ENCODE measurements at regions not wholly inside any gene's neighbourhood (a gene's known extent, or its start where the extent isn't known, plus 50 kb on each side); places are given as distances from the start of the nearest gene placed in this dataset.
"Not testable (repeated sequence)": the region's sequence is repeated elsewhere in the genome, so short reads cannot be mapped to it uniquely, and the experiment has no call there.

DNA sequence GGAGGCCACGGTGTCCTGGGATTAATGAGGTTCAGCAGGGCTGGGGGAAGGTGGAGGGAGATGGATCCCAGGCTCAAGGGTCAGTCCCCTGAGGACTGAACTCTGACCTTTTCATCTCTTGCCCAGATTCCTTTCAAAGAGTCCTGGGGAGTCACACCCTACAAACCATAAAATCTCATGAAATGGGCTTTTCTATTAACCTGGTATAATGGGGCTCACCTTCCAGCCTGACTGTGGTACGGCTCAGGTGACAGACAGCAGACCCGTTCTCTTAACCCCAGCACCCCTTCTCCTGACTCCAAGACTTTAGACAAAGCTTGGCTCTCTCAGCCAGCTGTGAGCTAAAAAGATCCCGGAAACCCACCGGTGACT, 268.2 kb downstream of the ADGRD1 start:
- H3K4me1 Mint-ChIP-seq = peaks cover 21% of the 10 kb centered on the region
- ATAC-seq = no peak
- peak overlapping the region; percentile 33 to 58 for H3K4me3 Mint-ChIP-seq
- H3K27ac Mint-ChIP-seq = peak overlapping the region; percentile 59 to 91
- H3K9me3 Mint-ChIP-seq = no peaks in the 10 kb centered on the region
- DNase-seq = no peak
- H3K27me3 Mint-ChIP-seq = peaks cover 55% of the 10 kb centered on the region

DNA sequence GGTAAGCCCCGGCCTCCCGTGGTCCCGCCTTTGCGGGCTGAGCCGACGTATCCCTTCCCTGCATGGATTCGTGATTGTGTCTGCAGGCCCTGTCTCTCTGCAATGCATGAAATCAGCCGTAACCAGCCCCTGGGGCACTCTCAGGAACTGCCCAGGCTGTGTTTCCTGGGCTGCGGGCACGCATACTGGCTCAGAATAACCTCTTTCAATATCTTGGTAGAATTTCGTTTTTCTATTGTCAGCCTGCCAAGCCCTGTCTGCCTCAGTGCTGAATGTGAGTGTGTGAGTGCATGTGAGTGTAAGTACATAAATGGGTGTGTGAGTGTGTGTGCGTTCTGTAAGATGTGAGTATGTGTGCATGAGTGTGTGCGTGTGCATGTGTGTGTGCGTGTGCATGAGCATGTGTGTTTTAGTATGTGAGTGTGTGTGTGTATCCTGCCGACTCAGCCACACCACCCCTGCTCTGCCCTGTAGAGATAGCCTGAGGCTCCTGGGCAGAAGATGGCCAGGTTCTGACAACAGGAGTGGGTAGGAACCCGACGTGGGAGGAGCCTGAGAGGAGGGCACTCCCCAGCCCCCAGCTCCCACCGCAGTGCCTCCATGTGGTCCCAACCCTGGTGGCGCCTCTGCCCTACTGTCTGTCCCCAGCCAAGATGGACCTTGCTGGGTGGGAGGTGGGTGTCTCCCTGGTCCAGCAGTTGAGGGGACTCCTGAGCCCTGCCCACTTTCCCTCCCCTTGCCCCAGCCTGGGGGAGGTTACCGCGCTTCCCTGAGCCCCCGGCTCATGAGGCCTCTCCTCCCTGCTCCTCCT, 268.8 kb downstream of the ADGRD1 start:
- peaks cover 15% of the 10 kb centered on the region for H3K4me1 Mint-ChIP-seq
- DNase-seq = peak in 1 of 2 donors; percentile 60
- H3K27me3 Mint-ChIP-seq = peaks cover 49% of the 10 kb centered on the region
- ATAC-seq = peak; percentile 83
- H3K27ac Mint-ChIP-seq = peak overlapping the region; percentile 91 to 92
- H3K4me3 Mint-ChIP-seq = peak overlapping the region; percentile 33 to 58
- no peaks in the 10 kb centered on the region for H3K9me3 Mint-ChIP-seq

DNA sequence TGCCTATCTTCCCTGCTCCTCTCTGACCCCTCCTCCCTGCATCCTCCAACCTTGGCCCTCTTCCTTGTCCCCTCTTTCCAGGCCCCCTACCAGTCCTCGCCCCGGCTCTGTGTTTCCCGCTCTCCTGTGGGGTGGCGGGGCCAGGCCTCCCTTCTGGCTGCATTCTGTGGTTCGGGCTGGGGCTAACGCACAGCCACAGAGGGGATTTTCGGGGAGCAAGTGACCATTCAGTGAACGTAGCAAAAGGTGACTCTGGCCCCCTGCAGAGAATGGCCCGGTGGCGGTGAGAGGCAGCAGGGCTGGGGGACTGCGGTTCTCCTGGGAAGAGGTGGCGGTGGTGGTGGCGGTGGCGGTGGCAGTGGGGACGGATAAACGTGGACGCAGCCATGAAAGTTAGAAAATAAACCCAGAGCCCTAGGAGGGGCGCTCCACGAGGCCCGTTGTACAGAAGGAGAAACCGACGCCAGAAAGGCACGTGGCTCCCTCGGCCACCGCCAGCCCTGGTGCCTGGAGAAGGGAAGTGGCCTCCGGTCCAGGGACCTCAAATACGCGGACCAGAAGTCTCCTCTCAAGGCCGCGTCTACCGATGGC, 269.6 kb downstream of the ADGRD1 start:
- peak overlapping the region in 1 of 2 donors; percentile 92 for H3K27ac Mint-ChIP-seq
- no peaks in the 10 kb centered on the region for H3K9me3 Mint-ChIP-seq
- peaks cover 41% of the 10 kb centered on the region for H3K27me3 Mint-ChIP-seq
- peaks cover 15% of the 10 kb centered on the region for H3K4me1 Mint-ChIP-seq
- ATAC-seq (no peak), DNase-seq (no peak)
- H3K4me3 Mint-ChIP-seq = peak overlapping the region in 1 of 2 donors; percentile 21

DNA sequence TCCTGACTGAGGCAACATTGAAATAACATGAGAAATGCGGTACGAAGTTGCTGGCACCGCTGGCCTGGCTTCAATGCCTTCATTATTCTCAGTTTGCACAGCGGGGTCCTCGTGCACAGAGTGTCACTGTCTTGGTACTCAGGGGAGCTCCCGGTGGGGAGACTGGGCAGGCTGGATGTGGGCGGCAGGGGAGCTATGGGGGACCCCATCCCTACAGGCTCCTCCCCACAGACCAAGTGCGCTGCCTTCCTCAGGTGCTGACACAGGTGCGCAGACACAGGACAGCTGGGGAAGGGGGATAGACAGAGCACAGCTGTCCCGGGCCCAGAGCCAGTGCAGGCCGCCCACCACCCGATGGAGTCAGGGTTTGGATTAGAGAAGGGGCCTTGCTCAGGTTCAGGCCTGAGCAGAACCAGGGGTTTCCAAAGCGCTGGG, 270.1 kb downstream of the ADGRD1 start:
- DNase-seq (no peak), ATAC-seq (no peak)
- Mint-ChIP-seq H3K9me3 (no peaks in the 10 kb centered on the region), H3K4me1 (peaks cover 15% of the 10 kb centered on the region), H3K27ac (no peak overlapping the region), H3K4me3 (no peak overlapping the region), H3K27me3 (peaks cover 39% of the 10 kb centered on the region)

DNA sequence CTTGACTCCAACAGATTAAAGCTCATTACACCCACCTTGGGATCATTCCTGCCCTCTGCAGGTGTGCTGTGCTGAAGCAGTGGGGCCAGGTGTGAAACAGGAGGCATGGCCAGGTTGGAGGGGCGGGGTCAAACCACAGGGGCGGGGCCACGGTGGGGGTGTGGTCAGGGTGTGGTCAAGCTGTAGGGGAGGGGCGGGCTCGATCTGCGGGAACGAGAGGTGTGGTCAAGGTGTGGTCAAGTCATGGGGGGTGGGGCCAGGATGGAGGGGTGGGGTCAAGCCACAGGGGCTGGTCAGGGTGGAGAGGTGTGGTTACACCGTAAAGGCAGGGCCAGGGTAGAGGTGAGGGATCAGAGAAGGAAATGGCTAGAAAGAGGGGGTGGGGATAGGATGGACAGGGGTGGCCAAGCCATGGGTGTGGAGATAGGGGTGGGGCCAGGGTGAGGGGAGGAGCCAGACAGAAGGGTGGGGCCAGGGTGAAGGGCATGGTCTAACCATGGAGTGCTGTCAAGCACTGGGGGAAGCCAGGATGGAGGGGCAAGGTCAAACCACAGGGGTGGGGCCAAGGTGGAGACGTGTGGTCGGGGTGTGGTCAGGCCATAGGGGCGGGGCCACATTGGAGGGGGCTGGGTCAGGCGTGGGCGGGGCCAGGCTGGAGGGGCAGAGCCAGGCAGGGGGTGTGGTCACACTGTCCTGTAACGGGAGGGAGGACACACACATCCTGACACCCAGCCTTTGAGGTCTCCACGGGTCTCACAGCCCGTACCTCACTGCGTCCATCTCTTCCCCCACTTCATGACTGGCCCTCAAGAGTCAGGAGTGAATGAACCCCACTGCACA, 270.7 kb downstream of the ADGRD1 start:
- H3K27ac Mint-ChIP-seq, H3K9me3 Mint-ChIP-seq: not testable (repeated sequence)
- ATAC-seq = peak; percentile 37

DNA sequence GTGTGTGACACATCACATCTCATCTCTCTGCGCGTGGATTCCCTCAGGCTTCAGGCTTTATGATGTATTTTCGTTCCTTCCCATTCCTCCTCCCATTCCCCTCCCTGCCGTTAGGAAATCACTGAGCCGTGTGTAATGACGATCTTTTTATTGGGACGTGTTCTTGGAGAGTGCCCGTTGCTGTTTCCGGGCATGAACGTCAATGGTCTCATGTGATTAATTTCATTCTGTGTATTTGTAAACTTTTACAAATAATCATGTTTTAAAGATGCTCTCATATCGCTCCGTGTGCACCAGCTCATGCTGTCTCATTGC, 271.3 kb downstream of the ADGRD1 start:
- Mint-ChIP-seq H3K4me1 (peaks cover 21% of the 10 kb centered on the region), H3K27me3 (peaks cover 39% of the 10 kb centered on the region)
- not testable (repeated sequence) for ATAC-seq, H3K4me3 Mint-ChIP-seq, H3K9me3 Mint-ChIP-seq, DNase-seq, H3K27ac Mint-ChIP-seq

More for the DNA sequence above, 270.7 kb downstream of the ADGRD1 start:
- not testable (repeated sequence) for H3K4me3 Mint-ChIP-seq, DNase-seq
- Mint-ChIP-seq H3K27me3 (peaks cover 39% of the 10 kb centered on the region), H3K4me1 (peaks cover 15% of the 10 kb centered on the region)

DNA sequence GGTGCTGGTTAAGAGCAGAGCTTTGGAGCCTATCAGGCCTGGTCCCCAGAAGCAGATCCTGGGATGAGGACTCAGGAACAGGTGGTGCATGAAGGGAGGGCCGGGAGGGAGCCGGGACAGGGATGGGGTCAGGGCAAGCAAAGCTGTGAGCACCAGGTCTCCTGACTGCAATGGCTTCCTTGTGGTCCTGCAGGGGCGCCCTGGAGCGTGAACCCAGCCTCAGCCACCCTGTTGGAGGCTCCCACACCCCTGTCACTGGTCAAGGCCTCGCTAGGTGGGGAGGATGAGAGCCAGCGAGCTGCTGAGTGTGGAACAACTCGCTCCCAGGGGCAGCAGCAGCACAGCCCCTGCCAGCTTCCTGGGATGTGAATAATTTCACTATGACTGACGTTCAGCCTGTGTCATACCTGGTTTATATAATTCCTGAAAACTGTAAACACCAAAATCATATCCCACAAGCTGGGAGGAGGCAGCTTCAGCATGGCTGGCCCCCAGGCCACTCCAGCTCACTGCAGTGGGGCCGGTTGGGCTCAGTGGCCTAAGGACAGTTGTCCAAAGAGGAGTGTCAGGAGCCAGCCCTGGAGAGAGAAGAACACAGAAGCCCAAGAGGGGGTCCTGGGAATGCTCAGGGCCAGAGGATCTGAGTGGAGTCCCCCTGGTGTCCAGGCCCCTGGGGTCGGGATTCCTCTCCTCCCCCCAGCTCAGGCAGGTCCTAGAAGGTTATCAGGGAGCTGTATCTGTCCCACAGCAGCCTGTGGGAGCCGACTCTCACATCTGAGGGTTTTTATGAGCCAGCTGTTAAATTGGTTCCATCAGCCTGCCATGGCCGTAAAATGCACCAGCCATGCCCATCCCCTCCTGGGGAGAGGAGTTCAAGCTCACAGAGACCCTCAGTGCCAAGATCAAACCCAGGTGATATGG, 272.9 kb downstream of the ADGRD1 start:
- DNase-seq = no peak
- no peaks in the 10 kb centered on the region for H3K9me3 Mint-ChIP-seq
- H3K27me3 Mint-ChIP-seq = peaks cover 38% of the 10 kb centered on the region
- H3K27ac Mint-ChIP-seq = no peak overlapping the region
- no peak for ATAC-seq
- H3K4me3 Mint-ChIP-seq = no peak overlapping the region
- peaks cover 35% of the 10 kb centered on the region for H3K4me1 Mint-ChIP-seq

- H3K27me3 Mint-ChIP-seq = peaks cover 38% of the 10 kb centered on the region
- H3K4me1 Mint-ChIP-seq = peaks cover 34% of the 10 kb centered on the region
- ATAC-seq, H3K4me3 Mint-ChIP-seq, H3K27ac Mint-ChIP-seq, H3K9me3 Mint-ChIP-seq, DNase-seq: not testable (repeated sequence)
Measured at GRCh38 chr12:131227641-131228040, 273.9 kb downstream of the ADGRD1 start.

- not testable (repeated sequence) for H3K27ac Mint-ChIP-seq, ATAC-seq, DNase-seq, H3K9me3 Mint-ChIP-seq, H3K4me3 Mint-ChIP-seq
- Mint-ChIP-seq H3K4me1 (peaks cover 28% of the 10 kb centered on the region), H3K27me3 (peaks cover 26% of the 10 kb centered on the region)
Measured at GRCh38 chr12:131229079-131229425, 275.3 kb downstream of the ADGRD1 start.

DNA sequence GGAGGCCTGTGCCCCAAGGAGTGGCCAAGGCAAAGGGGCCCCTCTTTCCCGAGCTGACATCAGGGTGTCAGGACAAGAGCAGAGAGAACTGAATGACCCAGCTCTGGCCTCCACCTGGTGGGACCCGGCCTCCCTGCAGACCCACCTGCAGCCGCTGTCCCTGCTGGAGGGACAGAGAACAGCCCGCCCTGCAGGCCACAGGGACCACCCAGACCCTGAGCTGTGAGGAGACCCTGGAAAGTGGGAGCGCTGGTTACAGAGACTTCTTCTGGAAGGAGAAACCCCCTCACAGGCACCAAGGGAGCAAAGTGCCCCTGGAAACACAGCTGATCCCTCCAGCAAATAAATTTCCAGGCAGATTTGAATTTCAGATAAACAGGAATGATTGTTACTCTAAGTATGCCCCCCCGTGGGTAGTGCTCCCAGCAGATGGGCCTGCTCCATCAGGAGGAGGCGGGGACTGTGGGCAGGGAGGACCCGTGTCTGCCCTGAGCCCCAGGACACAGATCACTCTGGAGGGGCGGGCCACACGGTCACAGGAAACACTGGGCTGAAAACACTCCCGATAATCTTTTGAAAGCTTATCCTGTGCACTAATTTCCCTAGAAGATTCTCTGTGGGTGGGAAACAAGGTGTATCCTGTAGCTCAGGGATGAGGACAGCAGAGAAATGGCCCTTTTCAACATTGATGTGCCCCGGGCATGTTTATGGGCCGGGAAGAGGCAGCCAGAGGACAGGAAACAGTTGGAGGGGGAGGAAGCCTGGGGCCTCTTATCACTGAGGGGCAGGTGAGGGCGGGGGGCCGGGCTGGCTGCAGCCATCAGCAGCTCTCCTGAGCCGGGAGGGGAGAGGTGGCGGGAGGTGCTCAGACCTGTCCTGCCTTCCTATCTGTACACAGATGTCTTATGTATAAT, 276.0 kb downstream of the ADGRD1 start:
- Mint-ChIP-seq H3K27ac (peak overlapping the region; percentile 6 to 74), H3K9me3 (no peaks in the 10 kb centered on the region), H3K4me3 (no peak overlapping the region), H3K4me1 (peaks cover 28% of the 10 kb centered on the region), H3K27me3 (peaks cover 26% of the 10 kb centered on the region)
- peak; percentile 36 for ATAC-seq
- DNase-seq = no peak

GRCh38 chr12:131230340-131231031, 276.8 kb downstream of the ADGRD1 start:
- H3K27ac Mint-ChIP-seq = no peak overlapping the region

GRCh38 chr12:131231032-131231980, 277.6 kb downstream of the ADGRD1 start:
- Mint-ChIP-seq H3K27me3 (peaks cover 33% of the 10 kb centered on the region), H3K4me3 (no peak overlapping the region), H3K9me3 (no peaks in the 10 kb centered on the region), H3K27ac (peak overlapping the region in 1 of 2 donors; percentile 74), H3K4me1 (peaks cover 28% of the 10 kb centered on the region)
- no peak for ATAC-seq
- DNase-seq = no peak

More at GRCh38 chr12:131230340-131231031, 276.8 kb downstream of the ADGRD1 start:
- Mint-ChIP-seq H3K27me3 (peaks cover 26% of the 10 kb centered on the region), H3K4me1 (peaks cover 28% of the 10 kb centered on the region), H3K9me3 (no peaks in the 10 kb centered on the region), H3K4me3 (no peak overlapping the region)
- ATAC-seq = no peak
- no peak for DNase-seq

DNA sequence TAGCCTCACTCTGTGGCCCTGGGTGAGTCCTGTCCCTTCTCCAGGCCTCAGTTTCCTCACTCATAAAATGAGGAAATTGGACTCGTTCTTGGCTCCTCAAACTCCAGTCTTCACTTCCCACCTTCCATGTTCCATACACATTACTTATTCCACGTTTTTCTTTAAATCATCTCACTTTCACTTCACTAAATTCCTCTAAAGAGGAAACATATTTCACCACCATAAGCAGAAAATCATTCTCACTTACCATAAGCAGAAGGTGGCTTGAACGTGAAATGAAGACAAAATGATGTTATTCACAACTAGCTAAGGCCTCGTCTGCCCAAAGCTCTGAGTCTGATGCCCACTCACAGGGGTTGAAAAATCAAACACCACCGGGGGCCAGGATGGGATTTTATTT, 278.3 kb downstream of the ADGRD1 start:
- no peaks in the 10 kb centered on the region for H3K9me3 Mint-ChIP-seq
- H3K27me3 Mint-ChIP-seq = peaks cover 34% of the 10 kb centered on the region
- H3K27ac Mint-ChIP-seq = peak overlapping the region; percentile 1 to 74
- ATAC-seq = no peak
- H3K4me3 Mint-ChIP-seq = no peak overlapping the region
- no peak for DNase-seq
- peaks cover 28% of the 10 kb centered on the region for H3K4me1 Mint-ChIP-seq
